Liver (tissue), 8 donors: ENCODE measurements at regions not wholly inside any gene's neighbourhood (a gene's known extent, or its start where the extent isn't known, plus 50 kb on each side); places are given as distances from the start of the nearest gene placed in this dataset.

Experiments
- DNase-seq: peaks from one replicate; pipeline ENCODE4 v3.0.0-alpha.2; 2017; ENCODE audit warnings: low spot score
- H3K27ac ChIP-seq, 2 donors: one replicate each; pipeline ENCODE4 v1.7.0; 2013; ENCODE audit warnings: inconsistent platforms in 2 of 2, low read length in 2 of 2, control low read depth in 1 of 2, low read depth in 1 of 2, mild to moderate bottlenecking in 1 of 2
- H3K27me3 ChIP-seq, 4 donors: one replicate each; pipeline versions ENCODE4 v1.6.1 to v1.7.0; 2013; ENCODE audit warnings: low read length in 3 of 4, inconsistent platforms in 1 of 4, mild to moderate bottlenecking in 1 of 4, moderate library complexity in 1 of 4; ENCODE audit not compliant: control insufficient read depth in 4 of 4, insufficient read depth in 4 of 4
- H3K36me3 ChIP-seq, 4 donors: one replicate each; pipeline versions ENCODE4 v1.6.1 to v1.7.0; 2013; ENCODE audit warnings: low read length in 3 of 4, mild to moderate bottlenecking in 3 of 4, low read depth in 1 of 4, moderate library complexity in 1 of 4; ENCODE audit not compliant: control insufficient read depth in 4 of 4, insufficient read depth in 3 of 4
- H3K4me1 ChIP-seq, 4 donors: one replicate each; pipeline versions ENCODE4 v1.6.1 to v1.7.0; 2013; ENCODE audit warnings: low read length in 3 of 4, mild to moderate bottlenecking in 3 of 4, moderate library complexity in 1 of 4; ENCODE audit not compliant: control insufficient read depth in 4 of 4, insufficient read depth in 4 of 4
- H3K4me3 ChIP-seq, 3 donors: one replicate each; pipeline versions ENCODE4 v1.6.1 to v1.7.0; 2013; ENCODE audit warnings: low read length in 3 of 3, control low read depth in 1 of 3, low read depth in 1 of 3, mild to moderate bottlenecking in 1 of 3
- H3K9ac ChIP-seq, 2 donors: one replicate each; pipeline ENCODE4 v1.7.0; 2013; ENCODE audit warnings: low read length in 2 of 2, mild to moderate bottlenecking in 2 of 2, moderate library complexity in 2 of 2, control low read depth in 1 of 2, low read depth in 1 of 2
- H3K9me3 ChIP-seq, 4 donors: one replicate each; pipeline versions ENCODE4 v1.6.1 to v1.7.0; 2013; ENCODE audit warnings: low read length in 3 of 4; ENCODE audit not compliant: control insufficient read depth in 4 of 4
- ATF3 ChIP-seq: IDR thresholded peaks from 2 replicates; pipeline ENCODE4 v1.6.1; 2016; ENCODE audit warnings: antibody characterized with exemption
- CTCF ChIP-seq: fragments of 150-350 bp; IDR thresholded peaks from 2 replicates; pipeline ENCODE4 v1.5.1; 2017; ENCODE audit warnings: improper control_type of control experiment, low read depth, low read length; ENCODE audit not compliant: missing input control
- EGR1 ChIP-seq, 2 donors: IDR thresholded peaks; 2 replicates each; pipeline ENCODE4 v1.6.1; 2016 to 2018; ENCODE audit warnings: antibody characterized with exemption in 2 of 2, low read depth in 2 of 2
- FOXA1 ChIP-seq: IDR thresholded peaks from 2 replicates; pipeline ENCODE4 v1.6.1; 2016; ENCODE audit warnings: antibody characterized with exemption
- FOXA2 ChIP-seq: IDR thresholded peaks from 2 replicates; pipeline ENCODE4 v1.6.1; 2016; ENCODE audit warnings: antibody characterized with exemption
- GABPA ChIP-seq, 2 donors: IDR thresholded peaks in 1 of 2; conservative IDR thresholded peaks in 1 of 2; 2 replicates each; pipeline ENCODE4 v1.6.1; 2016; ENCODE audit warnings: antibody characterized with exemption in 2 of 2, mild to moderate bottlenecking in 1 of 2, moderate library complexity in 1 of 2
- HNF4A ChIP-seq, 2 donors: conservative IDR thresholded peaks; 2 replicates each; pipeline ENCODE4 v1.6.1; 2016; ENCODE audit warnings: antibody characterized with exemption in 2 of 2, mild to moderate bottlenecking in 2 of 2
- HNF4G ChIP-seq: IDR thresholded peaks from 2 replicates; pipeline ENCODE4 v1.6.1; 2016; ENCODE audit warnings: antibody characterized with exemption
- JUND ChIP-seq, 2 donors: IDR thresholded peaks; 2 replicates each; pipeline ENCODE4 v1.6.1; 2016; ENCODE audit warnings: antibody characterized with exemption in 2 of 2
- NR2F2 ChIP-seq: IDR thresholded peaks from 2 replicates; pipeline ENCODE4 v1.6.1; 2016; ENCODE audit warnings: antibody characterized with exemption
- RAD21 ChIP-seq, 2 donors: IDR thresholded peaks; 2 replicates each; pipeline ENCODE4 v1.6.1; 2016; ENCODE audit warnings: antibody characterized with exemption in 2 of 2, mild to moderate bottlenecking in 2 of 2
- REST ChIP-seq: IDR thresholded peaks from 2 replicates; pipeline ENCODE4 v1.6.1; 2016; ENCODE audit warnings: antibody characterized with exemption, mild to moderate bottlenecking
- RXRA ChIP-seq, 2 donors: IDR thresholded peaks; 2 replicates each; pipeline ENCODE4 v1.6.1; 2017 to 2018; ENCODE audit warnings: antibody characterized with exemption in 2 of 2, mild to moderate bottlenecking in 1 of 2
- SP1 ChIP-seq: IDR thresholded peaks from 2 replicates; pipeline ENCODE4 v1.6.1; 2018; ENCODE audit warnings: antibody characterized with exemption, mild to moderate bottlenecking
- TAF1 ChIP-seq: conservative IDR thresholded peaks from 2 replicates; pipeline ENCODE4 v1.6.1; 2016; ENCODE audit warnings: antibody characterized with exemption, mild to moderate bottlenecking
- YY1 ChIP-seq: IDR thresholded peaks from 2 replicates; pipeline ENCODE4 v1.6.1; 2016; ENCODE audit warnings: antibody characterized with exemption, mild to moderate bottlenecking
- ZBTB33 ChIP-seq: IDR thresholded peaks from 2 replicates; pipeline ENCODE4 v1.6.1; 2016; ENCODE audit warnings: antibody characterized with exemption
- WGBS: extraction: QIAGEN DNeasy Blood & Tissue Kit; methylation state at CpG from one replicate; pipeline ENCODE4 v1.1.7; 2013; 5-methylcytosine and 5-hydroxymethylcytosine counted together
- TF ChIP-seq, protein P1 (sequence below): IDR thresholded peaks from 2 replicates; pipeline ENCODE4 v1.6.1; 2016; ENCODE audit warnings: antibody characterized with exemption
- donor health status: healthy.
- donor health status: healthy.
- donor health status: healthy.
- donor health status: healthy.
- donor health status: healthy.

- Histone ChIP-seq H3K9me3 (no peaks in the 10 kb centered on the region), H3K4me1 (peaks cover 0 to 7% (median 5%) of the 10 kb centered on the region in 4 donors), H3K27me3 (no peaks in the 10 kb centered on the region), H3K9ac (no peak overlapping the region), H3K4me3 (no peak overlapping the region), H3K36me3 (no peaks in the 10 kb centered on the region), H3K27ac (no peak overlapping the region)
- 63% methylated on average over 9 of the region's 9 CpGs for WGBS
- TF ChIP-seq JUND (IDR thresholded peaks at IDR 0.05) (no peak), ATF3 (no peak), REST (no peak), NR2F2 (no peak), RAD21 (IDR thresholded peaks at IDR 0.05) (no peak), YY1 (no peak), FOXA1 (no peak), HNF4G (no peak), GABPA (IDR thresholded peaks at IDR 0.05 in 1 of 2, conservative IDR thresholded peaks at IDR 0.05 in 1 of 2) (no peak), EGR1 (IDR thresholded peaks at IDR 0.05; ENCODE audit: low read depth in 2 of 2) (no peak), SP1 (no peak), HNF4A (conservative IDR thresholded peaks at IDR 0.05) (no peak), FOXA2 (no peak), ZBTB33 (no peak), RXRA (IDR thresholded peaks at IDR 0.05) (no peak), TAF1 (no peak), CTCF (no peak)
- TF ChIP-seq, protein P1, sequence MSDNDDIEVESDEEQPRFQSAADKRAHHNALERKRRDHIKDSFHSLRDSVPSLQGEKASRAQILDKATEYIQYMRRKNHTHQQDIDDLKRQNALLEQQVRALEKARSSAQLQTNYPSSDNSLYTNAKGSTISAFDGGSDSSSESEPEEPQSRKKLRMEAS = no peak
- DNase-seq = no peak
These were observed 69.2 kb upstream of the EDAR start for GRCh38 chr2:109058191-109058632.
